Neutrophil (primary cell): ENCODE measurements at regions not wholly inside any gene's neighbourhood (a gene's known extent, or its start where the extent isn't known, plus 50 kb on each side); places are given as distances from the start of the nearest gene placed in this dataset.

Experiments
- H3K27ac ChIP-seq: fragments of 200-600 bp; sonication (generic); 2 replicates; pipeline ENCODE4 v1.5.1; 2016; ENCODE audit warnings: mild to moderate bottlenecking, moderate library complexity
- H3K27me3 ChIP-seq: fragments of 200-600 bp; sonication (generic); 2 replicates; pipeline ENCODE4 v1.6.0; 2016; ENCODE audit warnings: mild to moderate bottlenecking
- H3K36me3 ChIP-seq: fragments of 200-600 bp; sonication (generic); 2 replicates; pipeline ENCODE4 v1.5.1; 2017
- H3K4me1 ChIP-seq, 2 experiments: fragments of 200-600 bp in 1 of 2; sonication (generic) in 1 of 2; 1 replicate in 1 of 2; 2 replicates in 1 of 2; pipeline versions ENCODE4 v1.5.1 to v1.6.1; 2013 to 2016; ENCODE audit warnings: low read depth in 1 of 2, low read length in 1 of 2, mild to moderate bottlenecking in 1 of 2, moderate library complexity in 1 of 2; ENCODE audit not compliant: control insufficient read depth in 1 of 2, insufficient read depth in 1 of 2
- H3K4me3 ChIP-seq, 2 experiments: fragments of 200-600 bp in 1 of 2; sonication (generic) in 1 of 2; 1 replicate in 1 of 2; 2 replicates in 1 of 2; pipeline ENCODE4 v1.5.1; 2013 to 2016; ENCODE audit warnings: low read depth in 1 of 2, low read length in 1 of 2, mild to moderate bottlenecking in 1 of 2, moderate library complexity in 1 of 2
- H3K9me3 ChIP-seq: fragments of 200-600 bp; sonication (generic); 2 replicates; pipeline ENCODE4 v1.5.1; 2016
- TF ChIP-seq, protein P1 (sequence below): fragments of 200-600 bp; sonication (generic); IDR thresholded peaks from 2 replicates; pipeline ENCODE4 v1.5.1; 2016; ENCODE audit warnings: antibody characterized with exemption

DNA sequence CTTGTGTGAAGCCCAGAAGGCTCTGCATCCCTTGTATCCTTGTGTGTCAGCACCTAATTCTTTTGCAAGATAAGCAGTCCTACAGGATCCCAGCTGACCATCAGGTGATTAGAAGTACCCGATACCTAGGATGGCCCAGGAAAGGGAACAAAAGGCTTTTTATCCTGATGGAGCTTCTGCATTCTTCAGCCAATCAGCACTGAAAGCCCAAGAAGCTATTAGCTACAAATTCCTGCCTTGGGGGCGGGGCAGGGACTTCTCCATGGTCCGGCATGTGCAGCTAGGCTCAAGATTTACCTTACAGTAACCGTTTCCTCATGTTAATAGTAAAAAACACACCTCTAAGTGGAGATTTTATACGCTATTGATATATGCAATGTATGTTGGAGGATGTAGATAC is 264.6 kb upstream of the THUMPD2 start:
- Histone ChIP-seq H3K27ac (no peak overlapping the region), H3K4me1 (peaks cover 5 to 19% of the 10 kb centered on the region in 2 experiments), H3K4me3 (no peak overlapping the region), H3K36me3 (no peaks in the 10 kb centered on the region), H3K27me3 (no peaks in the 10 kb centered on the region), H3K9me3 (no peaks in the 10 kb centered on the region)
- TF ChIP-seq, protein P1, sequence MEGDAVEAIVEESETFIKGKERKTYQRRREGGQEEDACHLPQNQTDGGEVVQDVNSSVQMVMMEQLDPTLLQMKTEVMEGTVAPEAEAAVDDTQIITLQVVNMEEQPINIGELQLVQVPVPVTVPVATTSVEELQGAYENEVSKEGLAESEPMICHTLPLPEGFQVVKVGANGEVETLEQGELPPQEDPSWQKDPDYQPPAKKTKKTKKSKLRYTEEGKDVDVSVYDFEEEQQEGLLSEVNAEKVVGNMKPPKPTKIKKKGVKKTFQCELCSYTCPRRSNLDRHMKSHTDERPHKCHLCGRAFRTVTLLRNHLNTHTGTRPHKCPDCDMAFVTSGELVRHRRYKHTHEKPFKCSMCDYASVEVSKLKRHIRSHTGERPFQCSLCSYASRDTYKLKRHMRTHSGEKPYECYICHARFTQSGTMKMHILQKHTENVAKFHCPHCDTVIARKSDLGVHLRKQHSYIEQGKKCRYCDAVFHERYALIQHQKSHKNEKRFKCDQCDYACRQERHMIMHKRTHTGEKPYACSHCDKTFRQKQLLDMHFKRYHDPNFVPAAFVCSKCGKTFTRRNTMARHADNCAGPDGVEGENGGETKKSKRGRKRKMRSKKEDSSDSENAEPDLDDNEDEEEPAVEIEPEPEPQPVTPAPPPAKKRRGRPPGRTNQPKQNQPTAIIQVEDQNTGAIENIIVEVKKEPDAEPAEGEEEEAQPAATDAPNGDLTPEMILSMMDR = no peak

DNA sequence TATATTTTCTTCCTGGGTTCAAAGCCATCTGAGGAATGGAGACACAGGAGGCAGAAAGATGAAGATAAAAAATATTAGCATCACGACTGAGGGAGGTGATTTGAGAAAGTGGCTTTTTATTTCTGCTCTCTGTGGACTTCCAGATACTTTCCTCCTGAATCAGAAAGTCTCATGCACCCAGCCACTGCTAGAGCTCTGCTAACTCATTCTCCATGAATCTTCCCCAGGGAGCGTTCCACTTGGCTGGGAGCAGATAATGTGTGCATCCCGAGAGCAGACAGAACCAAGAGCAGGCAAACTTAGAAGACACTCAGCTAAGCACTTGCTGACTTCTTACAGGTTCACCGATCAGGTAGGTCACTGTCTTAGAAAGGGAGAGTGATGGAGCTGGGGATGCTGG is 264.1 kb upstream of the THUMPD2 start:
- Histone ChIP-seq H3K4me3 (no peak overlapping the region), H3K36me3 (no peaks in the 10 kb centered on the region)

DNA sequence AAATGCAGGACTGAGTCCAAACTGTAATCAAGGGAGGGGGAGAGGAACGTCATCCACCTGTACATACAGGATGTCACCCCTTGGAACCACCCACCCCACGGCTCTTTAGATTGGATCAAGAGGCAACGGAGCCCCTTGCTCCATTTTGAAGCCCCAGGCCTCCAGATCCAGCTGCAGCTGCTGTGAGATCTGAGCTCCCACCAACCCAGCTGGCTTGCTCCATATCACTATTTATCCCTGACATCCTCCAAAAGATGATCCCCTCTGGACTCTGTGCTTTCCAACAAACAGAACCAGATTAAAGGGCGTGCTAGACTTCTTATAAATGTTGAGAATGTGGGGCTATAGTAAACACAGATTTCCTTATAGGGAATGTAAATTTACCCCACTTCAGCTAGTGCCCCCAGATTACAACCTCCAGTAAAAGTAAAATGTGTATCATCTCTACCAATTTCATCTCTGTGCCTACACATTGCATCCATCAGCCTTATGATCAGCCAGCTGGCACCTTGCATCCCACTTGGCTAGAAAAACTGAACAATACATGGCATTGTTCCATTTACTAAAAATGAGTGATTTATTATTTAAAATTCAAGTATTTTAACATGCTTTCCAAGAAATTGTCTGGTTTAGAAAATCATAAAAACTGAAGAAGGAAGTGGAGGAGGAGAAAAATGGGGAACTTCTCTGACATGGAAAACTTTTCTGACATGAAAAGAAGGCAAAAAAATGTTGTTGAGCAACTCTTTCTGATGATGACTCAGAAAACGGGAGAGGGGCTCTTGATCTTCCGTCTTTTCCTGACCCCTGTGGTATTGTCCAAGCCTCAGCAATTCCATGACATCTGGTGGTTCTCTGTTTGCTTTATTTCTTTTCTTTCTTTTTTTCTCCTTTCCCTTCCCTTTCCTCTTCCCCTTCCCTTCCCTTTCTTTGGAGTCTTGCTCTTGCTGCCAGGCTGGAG is 262.6 kb upstream of the THUMPD2 start:
- peaks cover 22 to 39% of the 10 kb centered on the region in 2 experiments for H3K4me1 ChIP-seq
- no peak overlapping the region for H3K4me3 ChIP-seq
- TF ChIP-seq, protein P1 = no peak
- no peak overlapping the region for H3K27ac ChIP-seq
- no peaks in the 10 kb centered on the region for H3K27me3 ChIP-seq
- H3K36me3 ChIP-seq = no peaks in the 10 kb centered on the region
- no peaks in the 10 kb centered on the region for H3K9me3 ChIP-seq

More for the DNA sequence above, 264.1 kb upstream of the THUMPD2 start:
- no peak overlapping the region for H3K27ac ChIP-seq
- no peaks in the 10 kb centered on the region for H3K27me3 ChIP-seq
- TF ChIP-seq, protein P1 = no peak
- no peaks in the 10 kb centered on the region for H3K9me3 ChIP-seq
- H3K4me1 ChIP-seq = peaks cover 9 to 24% of the 10 kb centered on the region in 2 experiments

DNA sequence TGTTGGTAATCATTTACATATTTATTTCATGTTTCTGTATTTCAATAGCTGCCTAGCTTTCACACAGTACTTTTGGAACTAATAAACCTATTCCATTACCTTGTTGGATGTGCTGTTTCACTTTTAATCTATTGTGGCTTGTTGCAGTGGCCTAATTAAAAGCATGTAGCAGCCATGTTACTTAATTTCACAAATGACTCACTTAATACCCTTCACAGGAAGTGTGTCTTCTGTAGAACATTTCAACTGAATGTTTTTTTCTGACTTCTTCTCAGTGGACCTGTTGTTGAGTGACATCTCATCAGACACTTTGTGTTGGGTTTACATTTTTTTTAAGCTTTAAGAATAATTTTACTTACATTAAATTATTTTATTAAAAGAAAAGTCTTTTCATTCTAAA is 260.5 kb upstream of the THUMPD2 start:
- no peaks in the 10 kb centered on the region for H3K27me3 ChIP-seq
- H3K4me1 ChIP-seq = peaks cover 22 to 44% of the 10 kb centered on the region in 2 experiments
- no peaks in the 10 kb centered on the region for H3K9me3 ChIP-seq
- H3K36me3 ChIP-seq = no peaks in the 10 kb centered on the region
- TF ChIP-seq, protein P1 = no peak
- no peak overlapping the region for H3K27ac ChIP-seq
- no peak overlapping the region for H3K4me3 ChIP-seq

DNA sequence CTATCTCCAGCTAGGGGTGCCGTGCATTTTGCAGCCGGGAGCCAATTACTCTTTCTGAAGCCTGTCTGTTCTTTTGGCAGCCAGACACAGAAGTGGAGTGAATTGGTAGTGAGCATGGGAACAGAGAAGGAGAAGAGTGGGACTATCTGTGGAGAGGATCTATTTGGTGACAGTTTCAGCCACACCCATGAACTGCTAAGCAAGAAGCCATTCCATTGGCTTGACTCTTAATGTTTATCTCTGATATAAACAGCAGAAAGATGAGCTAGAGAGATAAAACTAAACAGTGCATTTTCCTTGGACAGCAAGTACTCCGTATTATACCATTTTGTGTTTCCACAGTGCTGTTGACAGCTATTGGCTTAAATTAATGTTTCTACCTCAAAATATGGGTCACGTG is 259.6 kb upstream of the THUMPD2 start:
- H3K27me3 ChIP-seq = no peaks in the 10 kb centered on the region
- no peak overlapping the region for H3K4me3 ChIP-seq
- no peaks in the 10 kb centered on the region for H3K9me3 ChIP-seq
- peaks cover 22 to 44% of the 10 kb centered on the region in 2 experiments for H3K4me1 ChIP-seq
- no peaks in the 10 kb centered on the region for H3K36me3 ChIP-seq
- TF ChIP-seq, protein P1 = no peak
- no peak overlapping the region for H3K27ac ChIP-seq
